ENCODE measurements at regions not wholly inside any gene's neighbourhood (a gene's known extent, or its start where the extent isn't known, plus 50 kb on each side); places are given as distances from the start of the nearest gene placed in this dataset.

GRCh38 chr6:147131532-147132128, 72.6 kb upstream of the STXBP5 start:
- TF ChIP-seq CTCF (IDR thresholded peaks at IDR 0.05; ENCODE audit: poor library complexity) (no peak), EZH2 (IDR thresholded peaks at IDR 0.05; ENCODE audit: borderline replicate concordance) (no peak)

Data from hepatocyte (in vitro differentiated cells).